ENCODE measurements at regions not wholly inside any gene's neighbourhood (a gene's known extent, or its start where the extent isn't known, plus 50 kb on each side); places are given as distances from the start of the nearest gene placed in this dataset.

DNA sequence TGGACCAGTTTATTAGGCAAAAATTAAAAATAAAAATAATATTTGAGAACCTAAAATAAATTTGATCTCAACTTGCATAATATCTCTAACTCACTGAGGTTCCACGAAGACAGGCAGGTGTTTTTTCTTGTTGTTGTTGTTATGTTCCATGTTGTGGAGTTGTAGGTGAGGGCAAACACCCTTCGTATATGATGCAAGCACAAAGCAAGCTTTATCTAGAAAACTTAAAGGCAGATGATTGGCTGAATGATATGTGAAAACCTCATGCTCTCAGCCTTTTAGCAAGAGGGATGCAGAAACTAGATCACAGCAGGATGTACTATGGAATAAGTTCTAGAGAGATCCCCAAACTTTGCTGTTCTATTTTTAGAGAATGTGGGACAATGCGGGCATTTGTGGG, 502.7 kb downstream of the ETNK1 start:
- Histone ChIP-seq H3K27me3 (no peaks in the 10 kb centered on the region), H3K9me3 (no peaks in the 10 kb centered on the region), H3K4me3 (no peak overlapping the region), H3K36me3 (no peaks in the 10 kb centered on the region), H3K27ac (no peak overlapping the region), H3K4me1 (no peaks in the 10 kb centered on the region)
- no peak for TF ChIP-seq POLR2A (IDR thresholded peaks at IDR 0.05)
- TF ChIP-seq EP300 (IDR thresholded peaks at IDR 0.05): no peak
- TF ChIP-seq POLR2AphosphoS5 (IDR thresholded peaks at IDR 0.05): no peak
- no peak for TF ChIP-seq CTCF (IDR thresholded peaks at IDR 0.05)
- WGBS, 2 donors (ENCODE audit: low coverage in 1 of 2): 76 to 87% methylated on average over 3 of the region's 3 CpGs
- no peak for ATAC-seq

DNA sequence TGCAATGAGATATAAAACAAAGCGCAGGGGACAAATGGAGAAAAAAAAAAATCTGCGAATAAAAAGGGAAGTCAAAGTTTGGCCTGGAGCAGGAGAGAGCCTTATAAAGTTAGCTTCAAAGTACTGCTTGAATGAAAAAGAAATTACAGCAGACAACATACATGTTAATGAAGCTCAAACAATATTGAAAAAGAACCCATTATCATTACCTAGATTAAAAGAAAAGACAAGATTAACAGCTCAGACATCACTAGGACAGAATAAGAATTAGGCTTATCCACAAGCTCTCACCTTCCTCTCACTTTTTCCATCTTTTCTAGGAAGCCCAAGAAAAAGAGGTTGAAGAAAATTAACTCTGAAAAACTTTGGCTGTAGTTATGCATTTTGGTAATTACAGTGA, 503.5 kb downstream of the ETNK1 start:
- Histone ChIP-seq H3K4me1 (no peaks in the 10 kb centered on the region), H3K9me3 (no peaks in the 10 kb centered on the region), H3K27me3 (no peaks in the 10 kb centered on the region), H3K36me3 (no peaks in the 10 kb centered on the region), H3K4me3 (no peak overlapping the region), H3K27ac (no peak overlapping the region)
- WGBS, 2 donors (ENCODE audit: low coverage in 1 of 2): 76 to 83% methylated on average over 2 of the region's 2 CpGs
- ATAC-seq: no peak
- no peak for TF ChIP-seq CTCF (IDR thresholded peaks at IDR 0.05)
- no peak for TF ChIP-seq EP300 (IDR thresholded peaks at IDR 0.05)
- TF ChIP-seq POLR2A (IDR thresholded peaks at IDR 0.05): no peak
- TF ChIP-seq POLR2AphosphoS5 (IDR thresholded peaks at IDR 0.05): no peak

DNA sequence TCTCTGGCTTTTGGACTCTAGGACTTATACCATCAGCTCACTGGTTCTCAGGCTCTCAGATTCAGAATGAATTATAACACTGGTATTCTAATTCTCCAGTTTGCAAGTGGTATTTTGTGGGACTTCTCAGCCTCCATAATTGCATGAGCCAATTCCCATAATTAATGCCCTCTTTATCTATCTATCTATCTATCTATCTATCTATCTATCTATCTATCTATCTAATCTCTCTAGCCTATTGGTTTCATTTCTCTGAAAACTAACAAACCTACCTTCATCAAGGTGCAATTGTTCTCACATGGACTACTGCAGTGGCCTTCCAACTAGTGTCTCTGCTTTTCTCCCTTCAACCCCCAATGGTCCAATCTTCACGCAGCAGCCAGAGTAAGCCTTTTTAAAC, 507.4 kb downstream of the ETNK1 start:
- 100% methylated on average over 1 of the region's 1 CpG; no CpG with 5 or more reads in 1 of the 2 donors for WGBS, 2 donors (ENCODE audit: low coverage in 1 of 2)
- H3K4me1 ChIP-seq: no peaks in the 10 kb centered on the region
- no peak for TF ChIP-seq POLR2A (IDR thresholded peaks at IDR 0.05)
- no peak for TF ChIP-seq CTCF (IDR thresholded peaks at IDR 0.05)
- TF ChIP-seq EP300 (IDR thresholded peaks at IDR 0.05): no peak
- TF ChIP-seq POLR2AphosphoS5 (IDR thresholded peaks at IDR 0.05): no peak
- no peaks in the 10 kb centered on the region for H3K36me3 ChIP-seq
- ATAC-seq: no peak
- H3K27me3 ChIP-seq: no peaks in the 10 kb centered on the region
- H3K27ac ChIP-seq: no peak overlapping the region
- H3K9me3 ChIP-seq: no peaks in the 10 kb centered on the region
- no peak overlapping the region for H3K4me3 ChIP-seq

DNA sequence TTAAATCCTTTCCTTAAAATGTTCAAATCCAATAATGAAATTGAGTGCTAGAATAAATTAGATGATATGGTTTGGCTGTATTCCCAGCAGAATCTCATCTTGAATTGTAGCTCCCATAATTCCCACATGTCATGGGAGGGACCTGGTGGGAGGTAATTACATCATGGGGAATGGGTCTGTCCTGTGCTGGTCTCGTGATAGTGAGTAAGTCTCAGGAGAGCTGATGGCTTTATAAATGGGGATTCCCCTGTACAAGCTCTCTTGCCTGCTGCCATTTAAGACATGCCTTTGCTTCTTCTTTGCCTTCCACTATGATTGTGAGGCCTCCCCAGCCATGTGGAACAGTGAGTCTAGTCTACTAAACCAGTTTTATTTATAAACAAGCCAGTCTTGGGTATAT, 508.5 kb downstream of the ETNK1 start:
- no peaks in the 10 kb centered on the region for H3K9me3 ChIP-seq
- no peaks in the 10 kb centered on the region for H3K27me3 ChIP-seq
- no peak overlapping the region for H3K4me3 ChIP-seq
- ATAC-seq: no peak
- H3K4me1 ChIP-seq: no peaks in the 10 kb centered on the region
- no peak overlapping the region for H3K27ac ChIP-seq
- 75 to 83% methylated on average over 1 of the region's 1 CpG for WGBS, 2 donors (ENCODE audit: low coverage in 1 of 2)
- TF ChIP-seq CTCF (IDR thresholded peaks at IDR 0.05): no peak
- TF ChIP-seq POLR2AphosphoS5 (IDR thresholded peaks at IDR 0.05): no peak
- no peak for TF ChIP-seq POLR2A (IDR thresholded peaks at IDR 0.05)
- TF ChIP-seq EP300 (IDR thresholded peaks at IDR 0.05): no peak
- H3K36me3 ChIP-seq: no peaks in the 10 kb centered on the region

DNA sequence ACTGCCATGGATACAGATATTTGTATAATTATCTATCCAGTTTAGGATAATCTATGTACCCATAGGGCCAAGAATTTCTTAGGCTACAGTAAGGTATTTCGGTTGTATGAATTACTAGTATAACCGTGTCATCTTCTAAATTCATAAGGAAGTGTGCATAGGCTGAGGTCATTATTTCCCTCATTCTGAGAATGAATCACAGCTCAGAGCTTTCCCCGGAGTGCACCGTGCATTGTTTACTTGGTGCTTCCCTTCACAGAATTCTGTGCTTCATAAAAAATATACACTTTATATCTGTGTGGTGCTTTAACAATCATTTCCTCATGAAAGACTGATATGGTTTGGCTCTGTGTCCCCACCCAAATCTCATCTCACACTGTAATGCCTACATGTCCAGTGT, 514.1 kb downstream of the ETNK1 start:
- TF ChIP-seq POLR2A (IDR thresholded peaks at IDR 0.05) (no peak), POLR2AphosphoS5 (IDR thresholded peaks at IDR 0.05) (no peak), CTCF (IDR thresholded peaks at IDR 0.05) (no peak), EP300 (IDR thresholded peaks at IDR 0.05) (no peak)
- H3K27ac ChIP-seq: no peak overlapping the region
- no peaks in the 10 kb centered on the region for H3K4me1 ChIP-seq
- peaks cover 0 to 5% (median 0%) of the 10 kb centered on the region in 3 donors for H3K9me3 ChIP-seq
- no peaks in the 10 kb centered on the region for H3K27me3 ChIP-seq
- WGBS, 2 donors (ENCODE audit: low coverage in 1 of 2): 71 to 87% methylated on average over 4 of the region's 4 CpGs
- H3K4me3 ChIP-seq: no peak overlapping the region
- H3K36me3 ChIP-seq: no peaks in the 10 kb centered on the region
- ATAC-seq: no peak
